CD14-positive monocyte (primary cell): ENCODE measurements at regions not wholly inside any gene's neighbourhood (a gene's known extent, or its start where the extent isn't known, plus 50 kb on each side); places are given as distances from the start of the nearest gene placed in this dataset.

Experiments
- DNase-seq, 3 donors: peaks; one replicate each; pipeline ENCODE4 v3.0.0-alpha.2; 2011 to 2022
- H2AFZ ChIP-seq: 2 replicates; pipeline ENCODE4 v1.6.0; 2012; ENCODE audit warnings: mild to moderate bottlenecking, low read depth, low read length, inconsistent platforms; ENCODE audit not compliant: insufficient read depth, poor library complexity, severe bottlenecking
- H3K27ac ChIP-seq, 2 donors: 1 replicate in 1 of 2; 2 replicates in 1 of 2; pipeline ENCODE4 v1.5.1; 2012 to 2013; ENCODE audit warnings: low read length in 2 of 2, control low read depth in 1 of 2, inconsistent platforms in 1 of 2, low read depth in 1 of 2, mild to moderate bottlenecking in 1 of 2
- H3K27me3 ChIP-seq, 2 donors: one replicate each; pipeline versions ENCODE4 v1.6.0 to v1.6.1; 2011 to 2013; ENCODE audit warnings: low read length in 2 of 2; ENCODE audit not compliant: control insufficient read depth in 2 of 2, insufficient read depth in 2 of 2
- H3K36me3 ChIP-seq, 2 donors: replicated peaks in 1 of 2; 1 replicate in 1 of 2; 2 replicates in 1 of 2; pipeline versions ENCODE4 v1.5.1 to v1.6.1; 2012 to 2013; ENCODE audit warnings: low read length in 2 of 2, control low read depth in 1 of 2, inconsistent platforms in 1 of 2, mild to moderate bottlenecking in 1 of 2; ENCODE audit not compliant: insufficient read depth in 2 of 2, control insufficient read depth in 1 of 2
- H3K4me1 ChIP-seq, 2 donors: 1 replicate in 1 of 2; 2 replicates in 1 of 2; pipeline versions ENCODE4 v1.5.1 to v1.6.1; 2012 to 2013; ENCODE audit warnings: low read length in 2 of 2, control low read depth in 1 of 2, inconsistent platforms in 1 of 2, mild to moderate bottlenecking in 1 of 2, moderate library complexity in 1 of 2; ENCODE audit not compliant: insufficient read depth in 2 of 2, control insufficient read depth in 1 of 2
- H3K4me2 ChIP-seq: replicated peaks from 2 replicates; pipeline ENCODE3; 2012; ENCODE audit warnings: low read length, moderate library complexity, mild to moderate bottlenecking; ENCODE audit not compliant: poor library complexity, severe bottlenecking; ENCODE audit errors: extremely low read depth
- H3K4me3 ChIP-seq, 3 experiments: fragments of 200-600 bp in 1 of 3; sonication (generic) in 1 of 3; replicated peaks in 1 of 3; 1 replicate in 2 of 3; 2 replicates in 1 of 3; pipeline ENCODE4 v1.5.1; 2011 to 2013; ENCODE audit warnings: low read length in 3 of 3, mild to moderate bottlenecking in 3 of 3, control low read depth in 2 of 3, low read depth in 2 of 3, inconsistent platforms in 1 of 3, moderate library complexity in 1 of 3
- H3K79me2 ChIP-seq: 2 replicates; pipeline ENCODE4 v1.6.0; 2012; ENCODE audit warnings: mild to moderate bottlenecking, control low read depth, inconsistent platforms, low read length, moderate library complexity; ENCODE audit not compliant: insufficient read depth
- H3K9ac ChIP-seq: 2 replicates; pipeline ENCODE4 v1.6.0; 2017; ENCODE audit warnings: low read length, mild to moderate bottlenecking; ENCODE audit not compliant: insufficient read depth, poor library complexity, severe bottlenecking
- H3K9me3 ChIP-seq, 2 donors: replicated peaks in 1 of 2; 1 replicate in 1 of 2; 2 replicates in 1 of 2; pipeline versions ENCODE4 v1.5.1 to v1.6.1; 2012 to 2013; ENCODE audit warnings: low read length in 2 of 2, control low read depth in 1 of 2; ENCODE audit not compliant: control insufficient read depth in 1 of 2, insufficient read depth in 1 of 2
- H4K20me1 ChIP-seq: 2 replicates; pipeline ENCODE4 v1.6.0; 2012; ENCODE audit warnings: mild to moderate bottlenecking, low read length, control low read depth, moderate library complexity; ENCODE audit not compliant: insufficient read depth
- H3K27ac Mint-ChIP-seq, 7 donors: one replicate each; pipeline ENCODE4 v1.8.0; 2020; ENCODE audit warnings: mild to moderate bottlenecking in 7 of 7, mixed read lengths in 7 of 7, moderate library complexity in 6 of 7, inconsistent platforms in 2 of 7
- H3K27me3 Mint-ChIP-seq, 3 donors: one replicate each; pipeline ENCODE4 v1.8.0; 2021 to 2022; ENCODE audit warnings: low read depth in 3 of 3, mild to moderate bottlenecking in 3 of 3, mixed read lengths in 3 of 3, moderate library complexity in 3 of 3, inconsistent platforms in 1 of 3
- H3K36me3 Mint-ChIP-seq, 2 donors: one replicate each; pipeline ENCODE4 v1.8.0; 2020; ENCODE audit warnings: mixed read lengths in 2 of 2, inconsistent platforms in 1 of 2, mild to moderate bottlenecking in 1 of 2
- H3K4me1 Mint-ChIP-seq: one replicate; pipeline ENCODE4 v1.8.0; 2020; ENCODE audit warnings: mild to moderate bottlenecking, mixed read lengths
- H3K4me3 Mint-ChIP-seq, 2 donors: one replicate each; pipeline ENCODE4 v1.8.0; 2020; ENCODE audit warnings: mild to moderate bottlenecking in 2 of 2, mixed read lengths in 2 of 2, moderate library complexity in 1 of 2
- H3K9me3 Mint-ChIP-seq, 7 donors: one replicate each; pipeline ENCODE4 v1.8.0; 2020 to 2022; ENCODE audit warnings: mixed read lengths in 7 of 7, mild to moderate bottlenecking in 6 of 7, moderate library complexity in 6 of 7, inconsistent platforms in 2 of 7
- WGBS: methylation state at CpG from one replicate; pipeline ENCODE4 v1.1.5; 2013; ENCODE audit warnings: missing lambda C conversion rate; ENCODE audit not compliant: insufficient coverage; 5-methylcytosine and 5-hydroxymethylcytosine counted together
- intact Hi-C, 2 donors: fragments of 100-400 bp; cut with micrococcal nuclease; formaldehyde crosslinking; loops; one replicate each; pipeline versions ENCODE4 v1.15.0 to v1.15.1; 2023
- TF ChIP-seq, protein P1 (sequence below): fragments of 200-600 bp; IDR thresholded peaks from one replicate; pipeline ENCODE4 v1.8.0; 2022; ENCODE audit warnings: antibody characterized with exemption, mild to moderate bottlenecking

DNA sequence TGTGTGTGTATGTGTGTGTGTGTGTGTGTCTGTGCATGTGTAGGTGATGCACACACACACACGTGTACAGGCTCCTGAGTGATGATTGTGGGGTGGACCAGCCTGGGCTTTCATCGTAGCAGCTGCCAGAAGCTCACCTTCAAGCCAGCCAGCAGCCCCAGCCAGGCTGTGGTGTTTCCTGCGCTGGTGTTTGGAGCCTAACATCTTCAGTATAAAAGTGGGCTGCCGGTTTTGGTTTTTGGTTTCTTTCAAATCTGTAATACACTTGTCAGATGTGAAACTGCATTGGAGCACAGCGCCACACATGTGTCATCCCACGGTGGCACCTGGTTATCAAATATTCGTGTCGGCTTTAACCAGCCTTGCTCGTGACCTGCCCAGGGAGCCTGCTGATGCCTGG, 114.2 kb downstream of the OLFM1 start:
- TF ChIP-seq, protein P1, sequence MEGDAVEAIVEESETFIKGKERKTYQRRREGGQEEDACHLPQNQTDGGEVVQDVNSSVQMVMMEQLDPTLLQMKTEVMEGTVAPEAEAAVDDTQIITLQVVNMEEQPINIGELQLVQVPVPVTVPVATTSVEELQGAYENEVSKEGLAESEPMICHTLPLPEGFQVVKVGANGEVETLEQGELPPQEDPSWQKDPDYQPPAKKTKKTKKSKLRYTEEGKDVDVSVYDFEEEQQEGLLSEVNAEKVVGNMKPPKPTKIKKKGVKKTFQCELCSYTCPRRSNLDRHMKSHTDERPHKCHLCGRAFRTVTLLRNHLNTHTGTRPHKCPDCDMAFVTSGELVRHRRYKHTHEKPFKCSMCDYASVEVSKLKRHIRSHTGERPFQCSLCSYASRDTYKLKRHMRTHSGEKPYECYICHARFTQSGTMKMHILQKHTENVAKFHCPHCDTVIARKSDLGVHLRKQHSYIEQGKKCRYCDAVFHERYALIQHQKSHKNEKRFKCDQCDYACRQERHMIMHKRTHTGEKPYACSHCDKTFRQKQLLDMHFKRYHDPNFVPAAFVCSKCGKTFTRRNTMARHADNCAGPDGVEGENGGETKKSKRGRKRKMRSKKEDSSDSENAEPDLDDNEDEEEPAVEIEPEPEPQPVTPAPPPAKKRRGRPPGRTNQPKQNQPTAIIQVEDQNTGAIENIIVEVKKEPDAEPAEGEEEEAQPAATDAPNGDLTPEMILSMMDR = no peak
- Histone ChIP-seq H3K79me2 (no peaks in the 10 kb centered on the region), H2AFZ (no peak overlapping the region), H3K9me3 (no peaks in the 10 kb centered on the region), H3K27me3 (peaks cover 0 to 4% of the 10 kb centered on the region in 2 donors), H3K27ac (no peak overlapping the region), H3K4me3 (no peak overlapping the region), H4K20me1 (no peaks in the 10 kb centered on the region), H3K36me3 (no peaks in the 10 kb centered on the region), H3K9ac (no peak overlapping the region), H3K4me2 (no peak overlapping the region), H3K4me1 (no peaks in the 10 kb centered on the region)
- Mint-ChIP-seq H3K4me3 (no peak overlapping the region), H3K9me3 (peaks cover 0 to 4% (median under 1%) of the 10 kb centered on the region in 7 donors), H3K36me3 (no peaks in the 10 kb centered on the region), H3K27ac (no peak overlapping the region), H3K27me3 (peaks cover 8 to 17% (median 9%) of the 10 kb centered on the region in 3 donors), H3K4me1 (no peaks in the 10 kb centered on the region)
- no peak for DNase-seq
- intact Hi-C loops = no loop called here
- WGBS = 89% methylated on average over 9 of the region's 9 CpGs

DNA sequence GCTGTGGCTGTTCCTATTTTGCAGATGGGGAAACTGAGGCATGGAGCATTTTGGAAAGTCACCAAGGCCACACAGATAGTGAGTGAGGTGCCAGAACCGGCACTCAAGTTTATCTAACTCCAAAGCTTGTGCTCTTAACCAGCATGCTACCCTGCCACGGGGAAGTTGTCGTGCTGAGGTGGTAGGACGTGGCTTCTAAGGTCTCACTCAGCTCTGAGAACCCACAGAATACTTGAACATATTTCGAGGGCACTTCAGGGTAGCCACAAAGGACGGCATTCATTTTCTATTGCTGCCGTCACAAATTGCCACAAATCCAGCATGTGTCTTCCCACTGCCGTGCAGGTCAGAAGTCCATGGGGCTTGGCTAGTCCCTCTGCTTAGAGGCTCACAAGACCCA, 116.7 kb downstream of the OLFM1 start:
- Histone ChIP-seq H3K36me3 (no peaks in the 10 kb centered on the region), H3K27ac (no peak overlapping the region), H2AFZ (no peak overlapping the region), H3K4me1 (no peaks in the 10 kb centered on the region), H3K4me3 (no peak overlapping the region), H3K27me3 (no peaks in the 10 kb centered on the region), H3K9me3 (no peaks in the 10 kb centered on the region), H3K79me2 (no peaks in the 10 kb centered on the region), H3K9ac (no peak overlapping the region), H3K4me2 (no peak overlapping the region), H4K20me1 (no peaks in the 10 kb centered on the region)
- Mint-ChIP-seq H3K27me3 (peaks cover 2 to 6% (median 5%) of the 10 kb centered on the region in 3 donors), H3K27ac (no peak overlapping the region), H3K4me1 (no peaks in the 10 kb centered on the region), H3K9me3 (peaks cover 0 to 3% (median 0%) of the 10 kb centered on the region in 7 donors), H3K36me3 (no peaks in the 10 kb centered on the region), H3K4me3 (no peak overlapping the region)
- intact Hi-C loops = no loop called here
- no peak for DNase-seq
- TF ChIP-seq, protein P1 = no peak
- WGBS = 90% methylated on average over 7 of the region's 8 CpGs
